NCI-H2171 treated with DMSO at 0.1 percent for 48 hours (cell line): ENCODE measurements at regions not wholly inside any gene's neighbourhood (a gene's known extent, or its start where the extent isn't known, plus 50 kb on each side); places are given as distances from the start of the nearest gene placed in this dataset.

ENCODE experiments used
- DNase-seq: peaks from one replicate; lab custom pipeline; 2025; lab: John Stamatoyannopoulos, UW

DNA sequence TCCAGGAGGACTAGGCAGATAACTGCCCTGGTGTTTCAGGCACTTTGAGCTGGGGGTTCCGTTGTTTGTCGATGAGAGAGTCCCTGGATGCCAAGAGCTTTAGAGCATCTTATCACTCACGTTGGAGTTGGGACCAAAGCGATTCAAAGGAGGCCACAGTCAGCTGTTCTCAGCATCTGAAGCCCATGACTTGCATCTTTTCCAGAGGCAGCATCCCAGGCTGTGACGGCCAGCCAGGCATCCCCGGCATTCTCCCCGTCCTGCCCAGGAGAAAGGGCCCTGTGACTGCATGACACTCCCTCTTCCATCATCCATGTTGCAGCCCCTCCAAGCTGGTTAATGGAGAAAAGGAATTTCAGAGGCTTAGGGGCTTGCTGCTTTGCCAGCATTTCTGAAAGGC lies 520.3 kb downstream of the CDH26 start:
- no peak for DNase-seq

- no peak for DNase-seq
These were observed 522.9 kb downstream of the CDH26 start for GRCh38 chr20:60480950-60481742.

DNA sequence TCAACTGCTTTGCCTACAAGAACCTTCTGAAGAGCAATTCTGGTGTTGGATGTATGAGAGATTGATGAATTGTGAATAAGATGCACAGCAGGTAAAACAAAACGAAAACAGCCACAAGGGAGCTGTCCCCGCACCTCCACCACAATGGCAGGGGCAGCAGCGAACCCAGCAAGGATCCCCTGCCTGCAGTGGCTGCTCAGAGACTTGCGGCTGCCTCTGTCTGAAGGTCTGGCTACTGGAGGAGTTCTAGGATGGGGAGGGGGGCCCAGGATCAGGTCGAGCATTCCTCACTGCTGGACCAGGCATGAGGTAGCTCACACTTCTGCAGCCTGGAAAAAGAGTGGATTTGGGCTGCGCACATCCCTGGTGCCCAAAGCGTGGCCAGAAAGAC lies 523.5 kb downstream of the CDH26 start:
- no peak for DNase-seq

DNA sequence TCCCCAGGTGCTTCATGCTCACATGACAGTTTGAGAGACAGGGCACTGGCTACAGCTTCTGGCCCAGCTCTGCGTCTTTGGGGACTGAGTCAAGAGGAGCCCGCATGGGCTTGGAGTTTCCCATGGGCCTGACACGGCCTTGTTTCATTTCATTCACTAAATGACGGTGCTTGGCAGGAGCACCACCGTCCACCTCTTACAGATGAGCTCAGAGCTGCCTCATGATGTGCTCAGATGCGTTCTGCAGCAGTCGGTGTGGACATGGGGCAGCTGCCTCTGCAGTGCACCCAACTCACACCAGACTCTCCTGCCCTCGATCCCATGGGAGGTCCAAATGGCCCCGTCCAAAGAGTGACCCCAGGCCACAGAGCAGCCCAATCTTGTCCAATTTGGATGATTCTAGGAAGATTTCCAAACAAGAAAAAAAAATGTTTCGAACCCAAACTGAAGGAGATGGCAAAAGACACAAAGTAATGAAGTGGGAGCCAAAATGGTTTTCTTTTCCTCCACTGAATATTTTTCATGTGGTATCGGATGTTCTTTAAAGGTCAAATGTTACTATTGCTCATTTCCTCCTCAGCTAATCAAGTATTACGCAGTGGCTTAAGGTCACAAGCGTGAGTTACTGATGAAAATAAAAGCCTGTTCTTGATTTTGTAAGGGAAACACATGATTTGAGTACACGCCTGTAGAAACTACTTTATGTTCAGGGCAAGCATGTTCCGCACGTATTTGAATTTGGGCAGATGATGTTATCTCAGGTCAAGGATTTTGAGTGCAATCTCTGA lies 524.2 kb downstream of the CDH26 start:
- DNase-seq = no peak

DNA sequence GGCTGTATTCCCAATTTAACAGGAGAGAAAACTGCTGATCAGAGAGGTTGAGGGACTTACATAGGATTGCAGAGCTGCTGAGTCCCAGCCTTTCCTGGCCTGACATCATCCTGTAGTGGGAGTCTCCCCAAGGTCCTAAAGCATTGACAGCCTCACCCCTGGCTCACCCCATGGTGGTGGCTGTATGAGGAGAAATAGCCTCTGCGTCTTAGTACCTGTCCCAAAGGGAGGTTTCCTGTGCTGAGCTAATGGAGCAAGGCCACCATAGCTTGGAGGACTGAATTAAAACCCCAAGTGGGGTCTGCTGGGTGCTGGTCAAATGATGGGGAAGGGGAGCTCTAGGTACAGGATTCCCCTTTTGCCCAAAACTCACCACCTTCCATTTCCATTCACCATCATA lies 525.1 kb downstream of the CDH26 start:
- no peak for DNase-seq

GRCh38 chr20:60484316-60484715 lies 526.1 kb downstream of the CDH26 start:
- no peak for DNase-seq

DNA sequence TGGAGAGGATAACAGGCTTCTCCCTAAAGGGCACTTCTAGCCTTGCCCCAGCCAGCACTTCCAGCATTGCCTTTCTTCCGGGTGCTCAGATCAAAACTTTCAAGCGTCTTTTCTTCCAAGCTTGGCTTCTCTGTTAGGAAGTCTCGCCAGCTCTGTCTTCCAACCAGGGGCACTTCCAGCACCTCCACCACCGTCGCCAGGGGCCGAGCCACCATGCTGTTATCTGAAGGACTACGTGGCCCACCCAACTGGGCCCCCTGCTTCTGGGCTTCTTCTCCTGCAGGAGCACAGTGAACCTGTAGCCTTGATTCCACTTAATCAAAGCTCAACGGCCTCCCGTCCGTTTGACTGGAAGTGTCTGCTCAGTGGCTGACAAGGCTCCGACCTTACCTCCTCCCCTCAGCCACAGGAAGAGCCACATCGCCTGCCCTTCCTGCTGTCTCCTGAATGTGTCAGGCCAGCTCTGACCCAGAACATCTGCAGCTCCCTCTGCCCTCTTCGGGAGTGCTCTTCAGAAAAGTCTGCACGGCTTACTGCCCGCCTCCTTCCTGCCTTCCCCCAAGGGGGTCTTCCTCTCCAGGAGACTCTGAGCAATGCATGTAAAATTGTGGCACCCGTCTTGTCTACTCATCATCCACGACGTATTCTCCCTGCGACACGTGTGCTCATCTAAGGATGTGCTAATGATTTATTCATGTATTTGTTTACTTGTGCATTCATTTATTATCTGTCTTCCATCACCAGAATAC lies 527.0 kb downstream of the CDH26 start:
- no peak for DNase-seq

DNA sequence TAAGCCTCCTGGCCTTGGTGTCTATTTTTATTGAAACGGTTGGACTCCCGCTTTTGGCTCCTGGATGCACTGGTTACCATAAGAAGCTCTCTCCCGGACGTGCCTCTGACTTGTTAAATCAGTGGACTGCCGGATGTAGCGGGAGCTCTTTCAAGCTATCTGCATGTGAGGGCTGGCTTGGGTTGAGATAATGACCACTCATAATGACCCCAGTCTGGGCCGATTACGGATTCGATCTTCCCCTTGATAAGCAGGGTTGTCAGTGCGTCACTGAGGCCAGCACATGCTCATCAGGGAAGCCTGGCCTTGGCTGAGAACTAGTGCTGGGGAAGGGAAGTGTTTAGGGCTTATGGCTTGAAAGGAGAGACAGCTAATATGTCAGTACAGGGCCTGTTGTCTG lies 528.1 kb downstream of the CDH26 start:
- no peak for DNase-seq

DNA sequence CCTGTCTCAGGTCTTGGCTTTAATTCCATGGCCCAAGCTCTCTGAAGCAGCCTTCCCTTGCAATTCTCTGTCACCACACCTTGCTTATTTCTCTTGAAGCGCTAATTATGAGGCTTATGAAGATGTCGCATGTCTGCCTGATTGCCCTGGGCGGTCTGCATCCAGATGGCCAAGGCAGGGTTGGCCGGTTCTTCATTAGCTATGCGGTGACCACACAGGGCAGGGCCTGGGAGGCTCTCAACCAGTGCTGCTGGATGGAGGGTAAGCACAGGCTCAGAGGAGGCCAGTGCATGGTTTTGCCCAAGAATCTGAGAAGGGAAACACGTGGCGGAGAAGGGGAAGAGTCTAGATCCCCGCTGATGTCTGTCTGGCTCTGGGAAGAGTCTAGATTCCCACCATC lies 528.7 kb downstream of the CDH26 start:
- no peak for DNase-seq

DNA sequence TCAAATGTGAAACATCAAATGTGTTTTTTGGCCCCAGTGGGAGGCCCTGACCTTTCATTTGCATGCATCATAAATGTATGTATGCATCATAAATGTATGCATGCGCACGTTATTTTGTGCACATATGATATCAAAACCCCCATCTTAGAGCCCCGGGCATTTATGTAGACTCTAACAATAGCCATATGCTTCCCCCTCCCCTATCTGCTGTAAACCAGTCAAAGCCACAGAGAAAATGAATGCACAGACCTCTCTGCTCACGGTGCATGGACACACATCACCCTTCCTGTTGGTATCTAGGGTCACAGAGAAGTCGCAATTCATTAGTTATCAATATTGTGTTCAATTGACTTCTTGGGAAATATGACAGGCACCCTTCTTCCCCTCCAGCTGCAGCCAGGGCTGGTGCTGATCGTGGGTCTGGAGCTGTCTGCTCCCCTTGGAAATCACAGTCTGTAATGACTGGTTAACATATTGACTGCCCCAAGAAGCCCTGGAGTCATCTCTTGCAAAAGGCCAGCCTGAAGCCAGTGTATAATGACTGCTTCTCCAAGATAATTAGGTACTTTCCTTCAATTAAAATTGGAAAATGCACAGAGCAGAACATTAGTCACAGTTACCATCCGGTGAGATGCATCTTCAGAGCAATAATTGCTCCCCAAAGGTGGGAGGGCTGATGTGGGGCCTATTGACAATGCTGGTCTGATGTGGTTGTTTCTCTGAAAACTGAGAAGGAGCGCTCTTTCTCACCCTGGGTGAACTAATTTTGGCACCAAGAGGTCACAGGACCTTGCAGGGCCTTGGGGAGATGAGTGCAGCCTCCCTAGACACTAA lies 532.2 kb downstream of the CDH26 start:
- peak; percentile 48 for DNase-seq

DNA sequence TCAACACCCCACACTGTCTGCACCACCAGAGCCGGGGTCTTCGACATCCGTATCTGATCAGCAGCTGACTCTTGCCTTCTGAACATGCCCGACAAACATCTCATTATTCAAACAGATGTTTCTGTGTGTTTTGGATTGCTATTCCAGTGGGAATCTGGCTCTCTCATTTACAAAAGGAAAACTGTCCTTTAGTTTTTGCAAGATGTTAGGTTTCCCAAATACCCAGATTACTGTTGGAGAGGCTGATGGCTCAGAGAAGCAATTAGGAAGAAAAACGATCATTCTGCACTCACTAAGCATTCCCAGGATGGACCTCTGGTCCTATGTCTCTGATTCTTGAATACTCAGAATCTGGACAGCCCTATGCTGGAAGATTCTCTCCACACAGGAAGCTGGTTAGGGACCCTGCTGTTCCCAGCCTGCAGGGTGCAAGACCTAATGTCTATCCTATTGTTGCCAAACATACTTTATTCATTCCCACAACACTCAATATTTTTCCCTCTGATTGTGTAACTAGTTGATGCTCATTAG lies 532.9 kb downstream of the CDH26 start:
- peak; percentile 48 for DNase-seq

- no peak for DNase-seq
These were observed 536.3 kb downstream of the CDH26 start for GRCh38 chr20:60494476-60494875.

DNA sequence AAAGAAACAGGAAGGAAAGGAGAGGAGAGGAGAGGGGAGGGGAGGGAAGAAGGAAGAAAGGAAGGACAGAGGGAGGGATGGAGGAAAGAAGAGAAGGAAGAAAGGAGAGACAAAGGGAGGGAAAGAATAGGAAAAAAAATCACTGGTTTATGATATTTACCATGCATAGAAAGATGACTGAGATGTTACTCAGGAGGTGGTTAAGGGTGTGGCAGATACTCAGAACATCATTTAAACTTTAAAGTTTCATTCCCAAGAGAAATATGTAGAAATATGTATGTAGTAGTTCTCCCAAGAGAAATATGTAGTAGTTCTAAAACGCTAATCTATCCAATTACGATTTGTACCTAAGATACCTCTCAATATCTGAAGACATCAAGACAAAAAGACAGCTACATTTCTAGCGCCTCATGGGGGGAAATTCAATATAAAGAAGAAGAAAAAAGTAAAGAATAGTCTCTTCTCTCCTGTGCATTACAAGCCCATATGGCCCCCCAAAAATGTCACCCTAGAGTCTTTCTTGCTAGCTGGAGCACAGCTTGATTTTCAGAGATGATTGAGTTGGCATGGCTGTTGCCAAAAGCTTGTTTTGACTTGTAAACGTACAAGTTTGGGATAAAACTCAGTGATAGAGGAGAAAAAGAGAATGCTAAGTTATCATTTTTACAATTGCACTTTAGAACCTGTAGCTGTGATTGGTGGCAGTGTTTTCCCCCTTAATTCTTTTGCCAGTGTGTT lies 539.2 kb downstream of the CDH26 start:
- DNase-seq = no peak

DNA sequence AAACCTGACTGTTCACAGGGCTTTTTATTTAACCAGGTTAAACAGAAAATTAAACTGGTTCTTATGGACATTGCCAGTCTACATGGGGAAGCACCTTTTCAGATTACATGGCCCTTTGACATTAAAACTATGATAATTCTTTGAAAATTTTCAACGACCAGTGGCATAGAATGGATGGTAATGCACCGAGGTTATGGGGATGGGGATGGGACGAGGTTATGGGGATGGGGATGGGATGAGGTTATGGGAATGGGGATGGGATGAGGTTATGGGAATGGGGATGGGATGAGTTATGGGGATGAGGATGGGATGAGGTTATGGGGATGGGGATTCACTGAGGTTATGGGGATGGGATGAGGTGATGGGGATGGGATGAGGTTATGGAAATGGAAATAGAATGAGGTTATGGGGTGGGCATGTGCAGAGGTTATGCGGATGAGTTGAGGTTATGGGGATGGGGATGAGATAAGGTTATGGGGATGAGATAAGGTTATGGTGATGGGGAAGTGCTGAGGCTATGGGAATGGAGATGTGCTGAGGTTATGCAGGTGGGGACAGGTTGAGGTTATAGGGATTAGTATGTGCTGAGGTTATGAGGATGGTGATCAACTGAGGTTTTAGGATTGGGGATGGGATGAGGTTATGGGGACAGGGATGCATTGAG lies 541.9 kb downstream of the CDH26 start:
- no peak for DNase-seq

DNA sequence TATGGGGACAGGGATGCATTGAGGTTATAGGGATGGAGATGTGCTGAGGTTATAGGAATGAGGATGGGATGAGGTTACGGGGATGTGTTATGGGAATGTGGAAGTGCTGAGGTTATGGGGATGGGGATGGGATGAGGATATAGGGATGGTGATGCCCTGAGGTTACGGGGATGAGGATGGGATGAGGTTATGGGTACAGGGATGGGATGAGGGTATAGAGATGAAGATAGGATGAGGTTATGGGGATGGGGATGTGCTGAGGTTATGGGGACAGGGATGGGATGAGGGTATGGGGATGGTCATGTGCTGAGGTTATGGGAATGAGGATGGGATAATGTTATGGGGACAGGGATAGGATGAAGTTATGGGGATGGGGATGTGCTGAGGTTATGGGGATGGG lies 542.8 kb downstream of the CDH26 start:
- no peak for DNase-seq

GRCh38 chr20:60502881-60503280 lies 544.7 kb downstream of the CDH26 start:
- no peak for DNase-seq

- no peak for DNase-seq
These were observed 547.2 kb downstream of the CDH26 start for GRCh38 chr20:60505423-60505822.

DNA sequence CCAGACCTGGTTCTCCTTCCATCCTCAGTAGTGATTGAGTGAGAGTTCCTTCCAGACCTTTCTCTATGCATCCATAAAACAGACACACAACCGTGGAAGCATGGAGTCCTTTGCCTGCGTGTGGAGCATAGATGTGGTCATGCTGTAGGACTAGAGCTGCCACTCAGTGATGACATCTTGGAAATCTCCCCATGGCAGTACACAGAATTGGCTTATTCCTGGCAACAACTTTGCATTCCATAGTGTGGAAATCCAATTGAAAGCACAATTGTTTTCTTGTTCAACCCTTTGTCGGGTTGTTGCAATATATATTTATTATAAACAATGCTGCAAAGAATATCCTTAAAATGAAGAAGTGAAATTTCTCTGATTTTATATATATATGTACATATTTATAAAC lies 547.8 kb downstream of the CDH26 start:
- DNase-seq = no peak

- no peak for DNase-seq
These were observed 549.0 kb downstream of the CDH26 start for GRCh38 chr20:60507087-60507694.

GRCh38 chr20:60509407-60509806 lies 551.2 kb downstream of the CDH26 start:
- DNase-seq = peak; percentile 31
